C4-2B (cell line): ENCODE measurements at regions not wholly inside any gene's neighbourhood (a gene's known extent, or its start where the extent isn't known, plus 50 kb on each side); places are given as distances from the start of the nearest gene placed in this dataset.

Source experiments
- H3K27ac ChIP-seq: fragments of 450-650 bp; 2 replicates; pipeline ENCODE4 v1.5.1; 2017
- ZFX ChIP-seq: fragments of 450-650 bp; IDR thresholded peaks from 2 replicates; pipeline ENCODE4 v1.6.1; 2017
- TF ChIP-seq, protein P1 (sequence below): fragments of 450-650 bp; conservative IDR thresholded peaks from 2 replicates; pipeline ENCODE4 v1.5.1; 2017; ENCODE audit warnings: mild to moderate bottlenecking

GRCh38 chr2:12041236-12041635, 294.8 kb downstream of the LPIN1 start:
- no peak overlapping the region for H3K27ac ChIP-seq
- no peak for TF ChIP-seq ZFX

- no peak overlapping the region for H3K27ac ChIP-seq
- TF ChIP-seq, protein P1, sequence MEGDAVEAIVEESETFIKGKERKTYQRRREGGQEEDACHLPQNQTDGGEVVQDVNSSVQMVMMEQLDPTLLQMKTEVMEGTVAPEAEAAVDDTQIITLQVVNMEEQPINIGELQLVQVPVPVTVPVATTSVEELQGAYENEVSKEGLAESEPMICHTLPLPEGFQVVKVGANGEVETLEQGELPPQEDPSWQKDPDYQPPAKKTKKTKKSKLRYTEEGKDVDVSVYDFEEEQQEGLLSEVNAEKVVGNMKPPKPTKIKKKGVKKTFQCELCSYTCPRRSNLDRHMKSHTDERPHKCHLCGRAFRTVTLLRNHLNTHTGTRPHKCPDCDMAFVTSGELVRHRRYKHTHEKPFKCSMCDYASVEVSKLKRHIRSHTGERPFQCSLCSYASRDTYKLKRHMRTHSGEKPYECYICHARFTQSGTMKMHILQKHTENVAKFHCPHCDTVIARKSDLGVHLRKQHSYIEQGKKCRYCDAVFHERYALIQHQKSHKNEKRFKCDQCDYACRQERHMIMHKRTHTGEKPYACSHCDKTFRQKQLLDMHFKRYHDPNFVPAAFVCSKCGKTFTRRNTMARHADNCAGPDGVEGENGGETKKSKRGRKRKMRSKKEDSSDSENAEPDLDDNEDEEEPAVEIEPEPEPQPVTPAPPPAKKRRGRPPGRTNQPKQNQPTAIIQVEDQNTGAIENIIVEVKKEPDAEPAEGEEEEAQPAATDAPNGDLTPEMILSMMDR, result no peak
- no peak for TF ChIP-seq ZFX
Measured at GRCh38 chr2:12043131-12043530, 296.7 kb downstream of the LPIN1 start.

- no peak overlapping the region for H3K27ac ChIP-seq
- TF ChIP-seq, protein P1, result no peak
Measured at GRCh38 chr2:12044857-12045256, 298.4 kb downstream of the LPIN1 start.

- no peak for TF ChIP-seq ZFX
- TF ChIP-seq, protein P1, result no peak
- no peak overlapping the region for H3K27ac ChIP-seq
Measured at GRCh38 chr2:12045864-12046291, 299.4 kb downstream of the LPIN1 start.

DNA sequence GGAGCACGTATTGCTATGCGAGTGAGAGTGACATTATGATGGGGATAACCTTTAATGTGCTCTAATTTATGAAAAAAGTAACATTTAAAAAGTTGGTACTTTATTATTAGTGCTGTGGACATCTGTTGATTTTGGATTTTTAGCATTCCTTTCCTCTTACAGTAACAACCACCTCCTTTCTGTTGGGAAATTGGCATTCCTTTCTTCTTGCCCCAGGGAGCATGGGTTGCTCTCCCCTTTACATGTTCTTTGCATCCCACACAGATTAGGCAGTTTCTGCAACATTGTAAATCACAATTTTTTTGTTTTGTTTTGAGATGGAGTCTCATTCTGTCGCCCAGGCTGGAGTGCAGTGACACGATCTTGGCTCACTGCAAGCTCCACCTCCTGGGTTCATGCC, 300.2 kb downstream of the LPIN1 start:
- no peak overlapping the region for H3K27ac ChIP-seq
- no peak for TF ChIP-seq ZFX
- TF ChIP-seq, protein P1, result no peak

DNA sequence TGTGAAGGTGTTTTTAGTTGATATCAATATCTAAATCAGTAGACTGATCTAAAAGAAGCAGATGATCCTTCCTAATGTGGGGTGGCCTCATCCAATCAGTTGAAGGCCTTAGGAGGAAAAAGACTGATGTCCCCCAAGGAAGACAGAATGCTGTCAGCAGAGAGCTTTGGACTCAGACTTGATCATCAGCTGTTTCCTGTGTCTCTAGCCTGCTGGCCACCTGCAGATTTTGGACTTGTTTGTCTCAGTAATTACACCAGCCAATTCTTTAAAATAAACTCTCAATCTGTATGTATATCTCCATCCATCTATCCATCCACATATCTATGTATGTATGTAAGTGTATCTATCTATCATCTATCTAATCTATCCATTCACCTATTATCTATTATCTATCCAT, 301.3 kb downstream of the LPIN1 start:
- TF ChIP-seq, protein P1, result no peak
- no peak for TF ChIP-seq ZFX
- no peak overlapping the region for H3K27ac ChIP-seq

DNA sequence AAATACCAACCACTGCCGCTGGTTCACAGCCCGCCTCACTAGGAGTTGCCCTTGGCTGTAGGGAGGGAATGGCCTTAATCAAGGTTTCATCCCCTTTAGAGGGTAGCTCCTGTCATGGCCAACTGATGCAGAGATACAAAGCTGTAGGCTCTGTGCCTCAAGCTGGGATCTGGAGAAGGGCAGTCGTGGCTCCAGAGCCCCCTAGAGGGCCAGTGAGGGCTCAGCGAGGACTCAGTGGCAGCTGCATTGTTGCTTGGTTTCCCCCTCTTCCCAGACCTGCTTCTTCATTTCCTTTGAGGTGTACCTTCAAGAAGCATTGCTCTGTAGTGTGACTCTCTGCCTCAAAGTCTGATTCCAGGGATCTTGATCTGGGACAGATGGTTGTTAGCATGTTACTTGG, 302.1 kb downstream of the LPIN1 start:
- no peak overlapping the region for H3K27ac ChIP-seq
- TF ChIP-seq ZFX, result no peak
- TF ChIP-seq, protein P1, result peak; percentile 16

DNA sequence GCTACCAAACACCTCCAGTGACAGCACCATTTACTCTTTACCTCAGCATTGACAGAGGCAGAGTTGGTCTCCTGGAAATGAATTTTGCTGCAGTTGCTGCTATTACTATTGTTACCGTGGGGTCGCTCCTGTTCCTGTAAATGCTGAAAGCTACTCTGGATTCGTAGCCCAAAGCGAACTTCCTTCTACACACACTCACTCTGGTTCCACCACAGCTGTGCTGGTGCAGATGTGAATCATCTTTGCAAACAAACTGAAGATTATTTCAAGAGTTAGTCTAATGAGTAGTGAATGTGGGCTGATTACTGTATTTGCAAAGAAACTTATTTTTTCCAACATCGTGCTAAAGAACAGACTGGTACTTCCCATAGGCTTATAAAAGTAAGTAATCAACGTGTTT, 304.0 kb downstream of the LPIN1 start:
- TF ChIP-seq, protein P1, result no peak
- TF ChIP-seq ZFX, result no peak
- H3K27ac ChIP-seq, result no peak overlapping the region
